T-cell (primary cell): ENCODE measurements at regions not wholly inside any gene's neighbourhood (a gene's known extent, or its start where the extent isn't known, plus 50 kb on each side); places are given as distances from the start of the nearest gene placed in this dataset.
"Not testable (repeated sequence)": the region's sequence is repeated elsewhere in the genome, so short reads cannot be mapped to it uniquely, and the experiment has no call there.

Experiments
- ATAC-seq, 4 experiments: fragments of 200-7000 bp in 3 of 4; fragments of 150-1000 bp in 1 of 4; cut with Tn5 transposase; replicated peaks in 1 of 4; 1 replicate in 3 of 4; 2 replicates in 1 of 4; pipeline ENCODE4 v1.10.0; 2021; ENCODE audit warnings: moderate library complexity in 3 of 4, mild to moderate bottlenecking in 2 of 4, moderate number of reproducible peaks in 1 of 4
- CTCF ChIA-PET, 2 donors: fragments of 300-600 bp; sonication (Branson Sonifier 250); formaldehyde crosslinking; loops; one replicate each; lab custom pipeline; 2022; ENCODE audit warnings: antibody characterized with exemption in 2 of 2; lab: Charles Lee
- POLR2A ChIA-PET, 2 donors: fragments of 300-600 bp; sonication (Branson Sonifier 250); formaldehyde crosslinking; loops; one replicate each; lab custom pipeline; 2022; ENCODE audit warnings: antibody characterized with exemption in 2 of 2; lab: Charles Lee
- DNase-seq, 35 experiments: peaks; one replicate each; pipeline versions ENCODE4 v3.0.0 to v3.0.0-alpha.2; 2013 to 2023
- H3K27ac ChIP-seq: one replicate; pipeline ENCODE4 v1.5.1; 2013; ENCODE audit warnings: low read length
- H3K27me3 ChIP-seq, 2 experiments: replicated peaks in 1 of 2; 1 replicate in 1 of 2; 2 replicates in 1 of 2; pipeline versions ENCODE4 v1.6.1 to v1.7.0; 2013; ENCODE audit warnings: low read length in 1 of 2, mixed read lengths in 1 of 2; ENCODE audit not compliant: control insufficient read depth in 2 of 2, insufficient read depth in 2 of 2; ENCODE audit errors: extremely low read depth in 1 of 2
- H3K36me3 ChIP-seq, 2 donors: 1 replicate in 1 of 2; 2 replicates in 1 of 2; pipeline versions ENCODE4 v1.6.1 to v1.7.0; 2013; ENCODE audit warnings: low read length in 1 of 2; ENCODE audit not compliant: control insufficient read depth in 2 of 2, insufficient read depth in 1 of 2; ENCODE audit errors: extremely low read depth in 1 of 2
- H3K4me1 ChIP-seq, 2 experiments: 1 replicate in 1 of 2; 2 replicates in 1 of 2; pipeline versions ENCODE4 v1.6.1 to v1.7.0; 2013; ENCODE audit warnings: low read length in 2 of 2, mixed read lengths in 1 of 2; ENCODE audit not compliant: insufficient read depth in 2 of 2, control insufficient read depth in 1 of 2; ENCODE audit errors: extremely low read depth in 1 of 2
- H3K4me3 ChIP-seq, 2 donors: 1 replicate in 1 of 2; 2 replicates in 1 of 2; pipeline versions ENCODE4 v1.5.1 to v1.7.0; 2013; ENCODE audit warnings: mild to moderate bottlenecking in 2 of 2, low read length in 1 of 2, moderate library complexity in 1 of 2; ENCODE audit not compliant: control insufficient read depth in 1 of 2; ENCODE audit errors: extremely low read depth in 1 of 2
- H3K9me3 ChIP-seq: 2 replicates; pipeline ENCODE4 v1.7.0; 2013
- H3K27ac Mint-ChIP-seq, 2 donors: one replicate each; pipeline ENCODE4 v1.8.0; 2020 to 2021; ENCODE audit warnings: mild to moderate bottlenecking in 2 of 2, mixed read lengths in 2 of 2
- H3K27me3 Mint-ChIP-seq, 2 donors: one replicate each; pipeline ENCODE4 v1.8.0; 2021 to 2022; ENCODE audit warnings: mixed read lengths in 2 of 2
- H3K36me3 Mint-ChIP-seq: one replicate; pipeline ENCODE4 v1.8.0; 2021; ENCODE audit warnings: mixed read lengths
- H3K4me1 Mint-ChIP-seq, 3 donors: one replicate each; pipeline ENCODE4 v1.8.0; 2020 to 2022; ENCODE audit warnings: mixed read lengths in 3 of 3, mild to moderate bottlenecking in 1 of 3
- H3K4me3 Mint-ChIP-seq, 3 donors: one replicate each; pipeline ENCODE4 v1.8.0; 2020 to 2022; ENCODE audit warnings: mild to moderate bottlenecking in 3 of 3, mixed read lengths in 3 of 3, moderate library complexity in 3 of 3
- H3K9me3 Mint-ChIP-seq, 3 donors: one replicate each; pipeline ENCODE4 v1.8.0; 2020 to 2022; ENCODE audit warnings: mixed read lengths in 3 of 3
- WGBS: methylation state at CpG from one replicate; pipeline ENCODE4 v1.1.5; 2013; ENCODE audit warnings: missing lambda C conversion rate; ENCODE audit not compliant: insufficient coverage; 5-methylcytosine and 5-hydroxymethylcytosine counted together

DNA sequence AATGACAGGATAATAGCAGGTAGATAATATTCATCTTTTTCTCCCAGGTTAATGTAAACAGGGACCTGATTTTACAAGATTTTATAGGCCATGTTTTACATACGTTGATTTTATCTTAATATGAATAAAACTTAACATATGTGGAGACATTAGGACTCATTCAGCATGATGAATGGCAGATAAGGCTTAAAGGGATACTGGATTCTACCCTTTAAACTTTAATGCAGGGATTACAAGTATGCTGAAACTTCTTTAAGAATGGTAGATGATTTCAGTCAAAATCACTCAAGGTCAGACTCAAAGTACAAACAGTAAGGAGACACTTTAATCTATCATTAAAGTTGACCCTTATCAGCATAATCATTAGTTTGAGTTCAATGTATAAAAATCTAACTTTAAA is 274.5 kb upstream of the IZUMO3 start:
- DNase-seq: no peak
- Mint-ChIP-seq H3K36me3 (no peaks in the 10 kb centered on the region), H3K27ac (no peak overlapping the region), H3K27me3 (no peaks in the 10 kb centered on the region), H3K4me1 (no peaks in the 10 kb centered on the region), H3K4me3 (no peak overlapping the region), H3K9me3 (peaks cover 15 to 33% (median 26%) of the 10 kb centered on the region in 3 donors)
- ChIA-PET CTCF (no interaction called here), POLR2A (no interaction called here)
- no peaks in the 10 kb centered on the region for H3K36me3 ChIP-seq
- no peak overlapping the region for H3K27ac ChIP-seq
- no peaks in the 10 kb centered on the region for H3K9me3 ChIP-seq
- no peaks in the 10 kb centered on the region for H3K4me1 ChIP-seq
- no peaks in the 10 kb centered on the region for H3K27me3 ChIP-seq
- ATAC-seq: no peak
- no CpG with 5 or more reads among the region's 1 CpG for WGBS
- no peak overlapping the region for H3K4me3 ChIP-seq

DNA sequence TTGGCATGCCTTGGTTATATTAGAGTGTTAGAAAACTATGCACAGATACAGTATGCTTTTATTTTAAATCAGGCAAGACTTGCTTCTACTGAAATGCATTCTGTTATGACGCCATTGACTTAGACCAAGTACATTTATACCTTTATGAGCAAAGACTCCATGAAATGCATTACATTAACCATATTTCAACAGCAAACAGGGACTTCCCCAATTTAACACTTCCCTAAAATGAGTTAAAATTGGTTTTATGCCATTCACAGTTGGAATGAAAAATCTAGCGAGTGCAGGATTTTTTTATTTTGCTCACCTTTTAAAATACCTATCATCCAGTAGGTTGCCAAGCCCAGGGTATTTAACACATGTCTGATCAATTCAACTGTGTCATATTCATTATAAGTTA is 272.1 kb upstream of the IZUMO3 start:
- no peaks in the 10 kb centered on the region for H3K36me3 ChIP-seq
- H3K27ac ChIP-seq: no peak overlapping the region
- H3K4me3 ChIP-seq: no peak overlapping the region
- H3K9me3 ChIP-seq: no peaks in the 10 kb centered on the region
- no CpG with 5 or more reads among the region's 2 CpGs for WGBS
- H3K36me3 Mint-ChIP-seq: no peaks in the 10 kb centered on the region
- ATAC-seq (no peak), DNase-seq (no peak)
- no peak overlapping the region for H3K4me3 Mint-ChIP-seq
- ChIA-PET POLR2A (no interaction called here), CTCF (no interaction called here)
- no peak overlapping the region for H3K27ac Mint-ChIP-seq
- peaks cover 14 to 24% (median 22%) of the 10 kb centered on the region in 3 donors for H3K9me3 Mint-ChIP-seq
- H3K4me1 ChIP-seq: no peaks in the 10 kb centered on the region
- H3K27me3 Mint-ChIP-seq: no peaks in the 10 kb centered on the region
- H3K4me1 Mint-ChIP-seq: no peaks in the 10 kb centered on the region
- no peaks in the 10 kb centered on the region for H3K27me3 ChIP-seq

DNA sequence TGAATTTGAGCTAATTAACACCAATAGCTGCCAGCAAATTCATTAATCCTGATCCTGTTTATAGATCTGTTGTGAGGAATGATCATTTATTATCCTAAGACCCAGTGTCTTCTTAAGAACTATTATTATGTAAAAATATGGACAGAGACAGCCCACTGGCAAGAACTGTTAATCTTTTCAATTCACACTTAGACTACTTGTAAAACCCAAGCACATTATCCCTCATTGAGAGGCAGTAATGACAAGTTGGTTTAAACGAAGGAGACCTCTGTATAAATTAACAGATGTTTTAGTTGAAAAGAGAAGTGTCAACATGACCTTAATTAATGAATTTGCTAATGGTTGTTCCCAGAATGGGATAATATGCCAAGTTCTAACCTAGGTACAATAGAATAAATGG is 270.3 kb upstream of the IZUMO3 start:
- Histone ChIP-seq H3K36me3 (no peaks in the 10 kb centered on the region), H3K27me3 (no peaks in the 10 kb centered on the region), H3K4me1 (no peaks in the 10 kb centered on the region), H3K9me3 (no peaks in the 10 kb centered on the region), H3K27ac (no peak overlapping the region), H3K4me3 (no peak overlapping the region)
- ChIA-PET POLR2A (no interaction called here), CTCF (no interaction called here)
- H3K4me1 Mint-ChIP-seq: no peaks in the 10 kb centered on the region
- no CpG with 5 or more reads among the region's 1 CpG for WGBS
- H3K9me3 Mint-ChIP-seq: peaks cover 15 to 17% (median 15%) of the 10 kb centered on the region in 3 donors
- H3K36me3 Mint-ChIP-seq: no peaks in the 10 kb centered on the region
- H3K4me3 Mint-ChIP-seq: no peak overlapping the region
- no peaks in the 10 kb centered on the region for H3K27me3 Mint-ChIP-seq
- H3K27ac Mint-ChIP-seq: no peak overlapping the region
- ATAC-seq: no peak
- no peak for DNase-seq

DNA sequence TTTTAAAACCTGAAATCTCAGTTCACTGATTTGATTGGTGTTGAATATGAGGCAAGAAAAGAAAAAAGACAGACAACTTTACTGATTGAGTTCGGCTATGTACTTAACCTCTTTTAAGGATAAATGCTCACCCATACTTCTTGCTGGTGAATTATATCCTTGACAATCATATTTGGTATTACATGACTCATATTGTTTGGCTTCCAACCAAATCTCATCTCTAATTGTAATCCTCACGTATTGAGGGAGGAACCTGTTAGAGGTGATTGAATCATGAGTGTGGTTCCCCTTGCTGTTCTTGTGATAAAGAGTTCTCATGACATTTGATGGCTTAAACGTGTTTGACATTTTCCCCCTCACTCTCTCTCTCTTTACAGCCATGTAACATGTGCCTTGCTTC is 255.6 kb upstream of the IZUMO3 start:
- Histone ChIP-seq H3K27ac (no peak overlapping the region), H3K27me3 (no peaks in the 10 kb centered on the region), H3K9me3 (peaks cover 2% of the 10 kb centered on the region), H3K4me3 (no peak overlapping the region), H3K36me3 (no peaks in the 10 kb centered on the region), H3K4me1 (no peaks in the 10 kb centered on the region)
- peaks cover 9 to 28% (median 18%) of the 10 kb centered on the region in 3 donors for H3K9me3 Mint-ChIP-seq
- ChIA-PET POLR2A (interaction anchor here in 1 of 2 donors (0.6 kb wide), 1 partner anchor 16 kb away, joined by 3 read pairs; no protein-coding TSS in a partner anchor), CTCF (no interaction called here)
- H3K4me1 Mint-ChIP-seq: no peaks in the 10 kb centered on the region
- DNase-seq: no peak
- no peak overlapping the region for H3K27ac Mint-ChIP-seq
- ATAC-seq: no peak
- no peaks in the 10 kb centered on the region for H3K27me3 Mint-ChIP-seq
- no peak overlapping the region for H3K4me3 Mint-ChIP-seq
- no CpG with 5 or more reads among the region's 3 CpGs for WGBS
- no peaks in the 10 kb centered on the region for H3K36me3 Mint-ChIP-seq

DNA sequence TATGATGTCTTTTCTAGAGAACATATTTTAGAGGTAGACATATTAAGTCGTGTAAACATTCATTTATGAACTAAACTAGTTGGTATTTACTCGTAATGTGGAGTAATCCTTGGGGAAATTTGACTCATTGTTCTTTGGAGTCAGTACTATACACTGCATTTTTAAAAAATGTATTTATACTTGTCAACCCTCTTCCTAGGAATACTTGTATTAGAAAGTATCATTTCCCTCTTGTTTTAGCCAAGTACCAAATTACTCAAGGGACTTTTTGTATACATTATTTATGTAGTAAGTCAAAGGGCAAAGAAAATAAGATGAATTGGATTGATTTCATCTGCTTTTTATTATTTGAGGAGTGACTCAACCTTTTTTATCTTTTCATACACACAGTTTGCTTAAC is 248.1 kb upstream of the IZUMO3 start:
- H3K27ac ChIP-seq: no peak overlapping the region
- H3K4me3 ChIP-seq: no peak overlapping the region
- no peaks in the 10 kb centered on the region for H3K27me3 Mint-ChIP-seq
- H3K4me1 Mint-ChIP-seq: no peaks in the 10 kb centered on the region
- POLR2A ChIA-PET: no interaction called here
- no peaks in the 10 kb centered on the region for H3K4me1 ChIP-seq
- peaks cover 9 to 42% (median 37%) of the 10 kb centered on the region in 3 donors for H3K9me3 Mint-ChIP-seq
- WGBS: no CpG with 5 or more reads among the region's 2 CpGs
- H3K27me3 ChIP-seq: no peaks in the 10 kb centered on the region
- ATAC-seq: no peak
- no peak overlapping the region for H3K27ac Mint-ChIP-seq
- no peaks in the 10 kb centered on the region for H3K36me3 Mint-ChIP-seq
- H3K9me3 ChIP-seq: peaks cover 9% of the 10 kb centered on the region
- DNase-seq: no peak
- CTCF ChIA-PET: no interaction called here
- H3K4me3 Mint-ChIP-seq: no peak overlapping the region
- no peaks in the 10 kb centered on the region for H3K36me3 ChIP-seq

DNA sequence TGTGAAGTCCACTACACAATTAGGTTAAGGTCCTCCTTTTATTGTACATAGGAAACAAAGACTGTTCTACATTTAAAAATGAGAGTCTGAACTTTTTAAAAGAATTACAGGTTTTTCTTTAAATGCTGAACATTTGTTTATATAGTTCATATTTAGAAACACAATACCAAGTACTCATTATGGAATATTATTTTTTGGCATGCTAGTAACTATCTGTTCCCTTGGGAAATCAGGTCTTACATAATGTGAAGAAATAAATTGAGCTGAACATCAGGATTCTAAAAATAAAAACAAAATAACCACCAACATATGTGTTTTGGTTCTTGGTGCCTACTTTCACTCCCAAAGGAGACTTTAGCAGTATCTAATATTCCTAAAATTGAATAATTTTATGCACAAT is 230.5 kb upstream of the IZUMO3 start:
- H3K4me3 Mint-ChIP-seq: no peak overlapping the region
- no peaks in the 10 kb centered on the region for H3K27me3 ChIP-seq
- no peak overlapping the region for H3K27ac ChIP-seq
- no peaks in the 10 kb centered on the region for H3K27me3 Mint-ChIP-seq
- CTCF ChIA-PET: no interaction called here
- peaks cover 4% of the 10 kb centered on the region for H3K9me3 ChIP-seq
- H3K4me3 ChIP-seq: no peak overlapping the region
- H3K36me3 ChIP-seq: no peaks in the 10 kb centered on the region
- POLR2A ChIA-PET: no interaction called here
- DNase-seq: no peak
- no peak for ATAC-seq
- no peaks in the 10 kb centered on the region for H3K4me1 Mint-ChIP-seq
- no peaks in the 10 kb centered on the region for H3K4me1 ChIP-seq
- H3K36me3 Mint-ChIP-seq: no peaks in the 10 kb centered on the region
- no peak overlapping the region for H3K27ac Mint-ChIP-seq
- H3K9me3 Mint-ChIP-seq: peaks cover 14 to 47% (median 37%) of the 10 kb centered on the region in 3 donors

DNA sequence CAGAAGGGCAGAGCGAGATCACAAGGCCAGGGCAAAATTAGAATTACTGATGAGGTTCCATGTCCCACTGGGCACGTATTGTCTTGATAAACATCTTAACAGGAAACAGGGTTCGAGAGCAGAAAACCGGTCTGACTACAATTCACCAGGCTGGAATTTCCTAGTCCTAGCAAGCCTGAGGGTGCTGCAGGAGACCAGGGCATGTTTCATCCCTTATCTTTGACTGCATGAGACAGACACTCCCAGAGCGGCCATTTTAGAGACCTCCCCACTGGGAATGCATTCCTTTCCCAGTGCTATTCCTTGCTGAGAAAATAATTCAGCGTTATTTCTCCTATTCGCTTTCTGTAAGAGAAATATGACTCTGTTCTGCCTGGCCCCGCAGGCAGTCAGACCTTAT is 228.5 kb upstream of the IZUMO3 start:
- H3K9me3 ChIP-seq, ATAC-seq, H3K4me1 Mint-ChIP-seq, H3K36me3 ChIP-seq, H3K4me1 ChIP-seq, H3K27ac ChIP-seq, CTCF ChIA-PET, DNase-seq, H3K4me3 Mint-ChIP-seq, POLR2A ChIA-PET, H3K27me3 ChIP-seq, H3K27ac Mint-ChIP-seq, H3K27me3 Mint-ChIP-seq, H3K36me3 Mint-ChIP-seq, H3K4me3 ChIP-seq: not testable (repeated sequence)
- WGBS: 76% methylated on average over 8 of the region's 8 CpGs
- peaks cover 12 to 60% (median 30%) of the 10 kb centered on the region in 3 donors for H3K9me3 Mint-ChIP-seq
